ENCODE measurements at regions not wholly inside any gene's neighbourhood (a gene's known extent, or its start where the extent isn't known, plus 50 kb on each side); places are given as distances from the start of the nearest gene placed in this dataset.

GRCh38 chr14:55762595-55763232 lies 182.7 kb downstream of the KTN1 start:
- no peak for DNase-seq (ENCODE audit: extremely low read depth, low read depth)
- TF ChIP-seq CTCF (IDR thresholded peaks at IDR 0.05; ENCODE audit: low read depth, low read length, missing control alignments) = no peak
- H3K4me3 ChIP-seq (replicated peaks; ENCODE audit: low read depth, low read length) = no peak overlapping the region

- no peak for DNase-seq (ENCODE audit: extremely low read depth, low read depth)
Observed at GRCh38 chr14:55764784-55765183, 184.8 kb downstream of the KTN1 start.

GRCh38 chr14:55766071-55766470 lies 186.1 kb downstream of the KTN1 start:
- TF ChIP-seq CTCF (IDR thresholded peaks at IDR 0.05; ENCODE audit: low read depth, low read length, missing control alignments) = no peak
- no peak overlapping the region for H3K4me3 ChIP-seq (replicated peaks; ENCODE audit: low read depth, low read length)
- no peak for DNase-seq (ENCODE audit: extremely low read depth, low read depth)

More at GRCh38 chr14:55764784-55765183, 184.8 kb downstream of the KTN1 start:
- TF ChIP-seq CTCF (IDR thresholded peaks at IDR 0.05; ENCODE audit: low read depth, low read length, missing control alignments) = no peak
- H3K4me3 ChIP-seq (replicated peaks; ENCODE audit: low read depth, low read length) = no peak overlapping the region

- TF ChIP-seq CTCF (IDR thresholded peaks at IDR 0.05; ENCODE audit: low read depth, low read length, missing control alignments) = no peak
- no peak for DNase-seq (ENCODE audit: extremely low read depth, low read depth)
- no peak overlapping the region for H3K4me3 ChIP-seq (replicated peaks; ENCODE audit: low read depth, low read length)
Observed at GRCh38 chr14:55767286-55767685, 187.3 kb downstream of the KTN1 start.

- no peak overlapping the region for H3K4me3 ChIP-seq (replicated peaks; ENCODE audit: low read depth, low read length)
- TF ChIP-seq CTCF (IDR thresholded peaks at IDR 0.05; ENCODE audit: low read depth, low read length, missing control alignments) = no peak
- DNase-seq (ENCODE audit: extremely low read depth, low read depth) = no peak
Observed at GRCh38 chr14:55769877-55770276, 189.9 kb downstream of the KTN1 start.

- no peak for TF ChIP-seq CTCF (IDR thresholded peaks at IDR 0.05; ENCODE audit: low read depth, low read length, missing control alignments)
- no peak for DNase-seq (ENCODE audit: extremely low read depth, low read depth)
- H3K4me3 ChIP-seq (replicated peaks; ENCODE audit: low read depth, low read length) = no peak overlapping the region
Observed at GRCh38 chr14:55771242-55771981, 191.4 kb downstream of the KTN1 start.

Data from HFF-Myc (cell line).